CD4-positive, alpha-beta T cell treated with Interleukin-17A for 1 hour (primary cell): ENCODE measurements at regions not wholly inside any gene's neighbourhood (a gene's known extent, or its start where the extent isn't known, plus 50 kb on each side); places are given as distances from the start of the nearest gene placed in this dataset.

ENCODE experiments used
- DNase-seq: peaks from one replicate; pipeline ENCODE4 v3.0.0-alpha.2; 2020

- no peak for DNase-seq
Observed at GRCh38 chr2:67842375-67842959, 220.3 kb downstream of the C1D start.

GRCh38 chr2:67844024-67844540 lies 218.7 kb downstream of the C1D start:
- no peak for DNase-seq

GRCh38 chr2:67845621-67846369 lies 217.0 kb downstream of the C1D start:
- no peak for DNase-seq

- DNase-seq = peak; percentile 1
Observed at GRCh38 chr2:67846370-67847070, 216.3 kb downstream of the C1D start.

GRCh38 chr2:67848551-67849285 lies 214.1 kb downstream of the C1D start:
- DNase-seq = no peak

- no peak for DNase-seq
Observed at GRCh38 chr2:67851016-67851415, 211.8 kb downstream of the C1D start.

- no peak for DNase-seq
Observed at GRCh38 chr2:67851956-67852824, 210.6 kb downstream of the C1D start.

GRCh38 chr2:67854103-67854743 lies 208.6 kb downstream of the C1D start:
- no peak for DNase-seq

- no peak for DNase-seq
Observed at GRCh38 chr2:67854798-67855197, 208.0 kb downstream of the C1D start.

- no peak for DNase-seq
Observed at GRCh38 chr2:67856866-67857265, 205.9 kb downstream of the C1D start.

GRCh38 chr2:67857836-67858235 lies 205.0 kb downstream of the C1D start:
- DNase-seq = no peak

GRCh38 chr2:67858886-67859285 lies 203.9 kb downstream of the C1D start:
- no peak for DNase-seq

- no peak for DNase-seq
Observed at GRCh38 chr2:67865917-67866316, 196.9 kb downstream of the C1D start.

GRCh38 chr2:67867735-67868134 lies 195.1 kb downstream of the C1D start:
- no peak for DNase-seq

GRCh38 chr2:67871686-67872412 lies 191.0 kb downstream of the C1D start:
- DNase-seq = no peak

- no peak for DNase-seq
Observed at GRCh38 chr2:67872481-67872880, 190.3 kb downstream of the C1D start.

- no peak for DNase-seq
Observed at GRCh38 chr2:67873916-67874315, 188.9 kb downstream of the C1D start.

GRCh38 chr2:67876176-67876575 lies 186.6 kb downstream of the C1D start:
- no peak for DNase-seq

GRCh38 chr2:67877301-67877700 lies 185.5 kb downstream of the C1D start:
- no peak for DNase-seq

- DNase-seq = no peak
Observed at GRCh38 chr2:67878743-67879142, 184.1 kb downstream of the C1D start.
